ENCODE measurements at regions not wholly inside any gene's neighbourhood (a gene's known extent, or its start where the extent isn't known, plus 50 kb on each side); places are given as distances from the start of the nearest gene placed in this dataset.

DNA sequence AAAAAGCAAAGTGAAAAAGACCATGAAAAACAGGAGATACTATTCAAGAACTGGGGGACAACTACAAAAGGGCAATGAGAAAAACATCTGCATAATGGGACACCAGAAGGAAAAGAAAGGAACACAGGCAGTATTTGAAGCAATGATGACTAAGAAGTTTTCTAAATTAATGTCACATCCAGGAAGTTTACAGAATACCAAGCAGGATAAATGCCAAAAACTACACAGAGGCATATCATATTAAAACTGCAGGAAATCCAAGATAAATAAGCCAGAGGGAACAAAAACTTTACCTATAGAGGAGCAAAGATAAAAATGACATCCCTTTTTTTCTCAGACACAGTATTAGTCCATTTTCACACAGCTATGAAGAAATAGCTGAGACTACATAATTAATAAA is 193.0 kb downstream of the ERMARD start:
- TF ChIP-seq, protein P1, sequence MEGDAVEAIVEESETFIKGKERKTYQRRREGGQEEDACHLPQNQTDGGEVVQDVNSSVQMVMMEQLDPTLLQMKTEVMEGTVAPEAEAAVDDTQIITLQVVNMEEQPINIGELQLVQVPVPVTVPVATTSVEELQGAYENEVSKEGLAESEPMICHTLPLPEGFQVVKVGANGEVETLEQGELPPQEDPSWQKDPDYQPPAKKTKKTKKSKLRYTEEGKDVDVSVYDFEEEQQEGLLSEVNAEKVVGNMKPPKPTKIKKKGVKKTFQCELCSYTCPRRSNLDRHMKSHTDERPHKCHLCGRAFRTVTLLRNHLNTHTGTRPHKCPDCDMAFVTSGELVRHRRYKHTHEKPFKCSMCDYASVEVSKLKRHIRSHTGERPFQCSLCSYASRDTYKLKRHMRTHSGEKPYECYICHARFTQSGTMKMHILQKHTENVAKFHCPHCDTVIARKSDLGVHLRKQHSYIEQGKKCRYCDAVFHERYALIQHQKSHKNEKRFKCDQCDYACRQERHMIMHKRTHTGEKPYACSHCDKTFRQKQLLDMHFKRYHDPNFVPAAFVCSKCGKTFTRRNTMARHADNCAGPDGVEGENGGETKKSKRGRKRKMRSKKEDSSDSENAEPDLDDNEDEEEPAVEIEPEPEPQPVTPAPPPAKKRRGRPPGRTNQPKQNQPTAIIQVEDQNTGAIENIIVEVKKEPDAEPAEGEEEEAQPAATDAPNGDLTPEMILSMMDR (IDR thresholded peaks at IDR 0.05; ENCODE audit: low read depth, low read length) = no peak

DNA sequence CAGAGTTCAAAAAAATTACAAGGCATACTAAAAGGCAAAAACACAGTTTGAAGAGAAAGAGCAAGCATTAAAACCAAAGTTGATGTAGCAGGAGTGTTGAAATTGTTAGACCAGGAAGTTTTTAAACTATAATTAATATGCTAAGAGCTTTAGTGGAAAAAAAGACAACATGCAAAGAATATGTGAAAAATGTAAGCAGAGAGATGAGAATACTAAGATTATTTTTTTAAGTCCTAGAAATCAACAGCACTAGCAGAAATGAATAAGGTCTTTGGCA is 192.6 kb downstream of the ERMARD start:
- Histone ChIP-seq H3K27me3 (ENCODE audit: insufficient read depth, low read depth, severe bottlenecking) (no peaks in the 10 kb centered on the region), H3K36me3 (no peaks in the 10 kb centered on the region), H3K4me3 (ENCODE audit: low read depth, low read length) (no peak overlapping the region), H3K9me3 (ENCODE audit: severe bottlenecking) (peaks cover 8% of the 10 kb centered on the region), H3K27ac (no peak overlapping the region)
- DNase-seq = no peak
- TF ChIP-seq, protein P1 (IDR thresholded peaks at IDR 0.05; ENCODE audit: low read depth, low read length) = no peak

More for the DNA sequence above, 193.0 kb downstream of the ERMARD start:
- H3K9me3 ChIP-seq (ENCODE audit: severe bottlenecking) = peaks cover 8% of the 10 kb centered on the region
- no peaks in the 10 kb centered on the region for H3K27me3 ChIP-seq (ENCODE audit: insufficient read depth, low read depth, severe bottlenecking)
- no peak for DNase-seq
- no peak overlapping the region for H3K27ac ChIP-seq
- no peak overlapping the region for H3K4me3 ChIP-seq (ENCODE audit: low read depth, low read length)
- no peaks in the 10 kb centered on the region for H3K36me3 ChIP-seq

DNA sequence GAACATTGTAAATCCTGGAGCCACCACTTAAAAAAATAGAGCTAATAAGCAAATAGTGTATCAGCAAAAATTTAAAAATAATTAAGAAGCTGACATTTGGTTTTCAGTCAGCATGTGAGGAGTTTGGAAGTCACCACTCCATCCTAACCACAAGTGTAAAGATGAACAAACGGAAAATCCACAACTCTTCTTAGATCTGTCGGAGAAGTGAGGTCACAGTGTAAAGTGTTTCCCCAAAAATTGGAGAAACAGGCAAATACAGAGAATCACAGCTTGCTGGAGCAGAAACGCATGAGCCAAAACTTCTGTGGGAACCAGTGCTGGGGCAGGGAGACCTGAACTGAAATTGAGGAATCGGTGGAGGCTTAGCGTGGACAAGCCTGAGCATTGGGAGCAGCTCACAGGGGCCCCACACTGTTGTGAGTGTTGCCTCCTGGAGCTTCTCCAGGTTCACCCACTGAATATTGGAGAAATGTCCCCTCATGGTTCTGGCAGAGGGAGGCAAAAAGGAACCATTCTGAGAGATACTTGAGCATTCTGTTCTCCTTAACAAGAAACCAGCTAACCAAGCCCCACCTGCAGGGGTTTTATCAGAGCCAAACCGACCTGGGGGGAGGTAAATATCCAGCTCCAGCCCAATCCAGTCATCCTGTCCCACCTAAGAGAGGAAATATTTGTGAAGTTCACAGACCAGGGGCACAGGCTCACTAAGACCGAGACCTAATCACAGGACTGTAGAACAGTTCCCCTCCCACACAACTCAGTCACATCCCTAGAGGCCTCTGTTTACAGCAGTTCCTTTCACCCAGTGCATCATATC is 192.0 kb downstream of the ERMARD start:
- TF ChIP-seq, protein P1 (IDR thresholded peaks at IDR 0.05; ENCODE audit: low read depth, low read length) = no peak
- Histone ChIP-seq H3K4me3 (ENCODE audit: low read depth, low read length) (no peak overlapping the region), H3K27ac (no peak overlapping the region), H3K9me3 (ENCODE audit: severe bottlenecking) (peaks cover 8% of the 10 kb centered on the region), H3K36me3 (no peaks in the 10 kb centered on the region), H3K27me3 (ENCODE audit: insufficient read depth, low read depth, severe bottlenecking) (no peaks in the 10 kb centered on the region)
- DNase-seq = no peak

DNA sequence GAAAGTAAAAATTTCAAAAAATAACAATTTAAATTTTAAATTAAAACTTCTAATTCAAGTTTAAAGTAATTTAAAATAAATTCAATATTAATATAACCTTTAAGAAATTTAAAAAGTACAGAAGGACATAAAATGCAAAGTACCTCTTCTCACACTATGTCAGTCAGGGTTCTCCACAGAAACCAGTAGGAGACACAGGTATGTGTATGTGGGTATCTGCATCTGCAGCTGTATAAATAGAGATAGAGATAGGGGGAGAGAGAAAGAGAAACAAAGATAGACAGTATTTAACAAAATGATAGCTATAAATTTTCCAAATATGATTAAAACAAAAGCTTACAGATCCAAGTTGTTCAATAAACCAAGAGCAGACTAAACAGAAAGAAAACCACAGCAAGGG is 190.8 kb downstream of the ERMARD start:
- H3K27ac ChIP-seq = no peak overlapping the region
- H3K36me3 ChIP-seq = no peaks in the 10 kb centered on the region
- DNase-seq = no peak
- H3K4me3 ChIP-seq (ENCODE audit: low read depth, low read length) = no peak overlapping the region
- no peaks in the 10 kb centered on the region for H3K27me3 ChIP-seq (ENCODE audit: insufficient read depth, low read depth, severe bottlenecking)
- TF ChIP-seq, protein P1 (IDR thresholded peaks at IDR 0.05; ENCODE audit: low read depth, low read length) = no peak
- H3K9me3 ChIP-seq (ENCODE audit: severe bottlenecking) = peaks cover 8% of the 10 kb centered on the region

DNA sequence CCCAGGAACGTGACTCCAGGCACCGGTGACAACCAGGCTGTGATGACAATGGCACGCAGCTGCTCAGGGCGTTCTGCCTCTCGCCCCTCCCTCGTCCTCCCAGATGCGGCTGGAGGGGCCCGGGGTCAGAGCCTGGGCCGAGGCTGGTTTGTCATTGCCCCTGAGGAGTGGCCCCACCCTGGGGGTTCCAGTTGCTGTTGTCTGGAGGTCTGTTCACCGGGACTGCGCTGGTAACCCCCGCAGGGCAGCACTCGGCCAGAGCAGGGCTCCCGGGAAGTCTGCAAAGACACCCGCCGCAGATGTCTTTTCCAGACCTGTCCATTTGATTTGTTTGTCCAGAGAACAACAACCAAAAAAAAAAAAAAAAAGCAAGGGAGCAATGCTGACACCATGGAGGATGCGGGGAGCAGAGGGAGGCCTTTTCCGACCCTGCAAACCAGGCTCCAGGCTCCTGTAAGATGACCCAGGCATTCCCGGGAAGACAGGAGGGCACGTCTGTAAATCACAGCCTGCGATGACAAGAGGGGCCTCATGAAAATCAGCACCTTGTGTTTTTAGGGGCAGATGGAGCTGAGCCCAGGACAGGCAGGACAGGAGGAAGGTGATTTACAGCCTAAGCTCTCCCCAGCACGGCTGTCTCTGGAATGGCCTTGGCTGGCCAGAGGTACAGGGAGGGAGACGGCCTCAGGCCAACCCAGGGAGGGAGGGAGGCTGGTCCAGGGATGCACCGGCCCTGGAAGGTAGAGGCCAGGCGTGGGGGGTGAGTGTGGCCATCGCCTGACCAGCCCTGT is 189.3 kb downstream of the ERMARD start:
- Histone ChIP-seq H3K27me3 (ENCODE audit: insufficient read depth, low read depth, severe bottlenecking) (no peaks in the 10 kb centered on the region), H3K9me3 (ENCODE audit: severe bottlenecking) (peaks cover 8% of the 10 kb centered on the region), H3K36me3 (no peaks in the 10 kb centered on the region), H3K27ac (no peak overlapping the region), H3K4me3 (ENCODE audit: low read depth, low read length) (no peak overlapping the region)
- TF ChIP-seq, protein P1 (IDR thresholded peaks at IDR 0.05; ENCODE audit: low read depth, low read length) = no peak
- DNase-seq = peak; percentile 55
